Retinal pigment epithelial cell (primary cell): ENCODE measurements at regions not wholly inside any gene's neighbourhood (a gene's known extent, or its start where the extent isn't known, plus 50 kb on each side); places are given as distances from the start of the nearest gene placed in this dataset.

Experiments
- DNase-seq: peaks from one replicate; pipeline ENCODE4 v3.0.0-alpha.2; 2010; ENCODE audit warnings: low read depth
- H3K4me3 ChIP-seq: 2 replicates; pipeline ENCODE4 v1.5.1; 2011; ENCODE audit warnings: mild to moderate bottlenecking, low read length, control low read depth, moderate library complexity
- CTCF ChIP-seq: conservative IDR thresholded peaks from 2 replicates; pipeline ENCODE4 v1.5.1; 2011; ENCODE audit warnings: low read depth, low read length, control low read depth, inconsistent platforms

GRCh38 chr2:136490100-136490499 is 275.2 kb upstream of the THSD7B start:
- TF ChIP-seq CTCF = no peak
- DNase-seq = no peak

GRCh38 chr2:136487421-136487820 is 277.9 kb upstream of the THSD7B start:
- H3K4me3 ChIP-seq = no peak overlapping the region
- TF ChIP-seq CTCF = no peak
- no peak for DNase-seq

More at GRCh38 chr2:136490100-136490499, 275.2 kb upstream of the THSD7B start:
- no peak overlapping the region for H3K4me3 ChIP-seq

GRCh38 chr2:136486115-136486514 is 279.2 kb upstream of the THSD7B start:
- no peak for DNase-seq
- no peak for TF ChIP-seq CTCF
- no peak overlapping the region for H3K4me3 ChIP-seq

- H3K4me3 ChIP-seq = no peak overlapping the region
- no peak for DNase-seq
- no peak for TF ChIP-seq CTCF
These were observed 282.4 kb upstream of the THSD7B start for GRCh38 chr2:136482966-136483365.

- no peak overlapping the region for H3K4me3 ChIP-seq
- TF ChIP-seq CTCF = no peak
- no peak for DNase-seq
These were observed 283.3 kb upstream of the THSD7B start for GRCh38 chr2:136482006-136482405.

- no peak overlapping the region for H3K4me3 ChIP-seq
- no peak for DNase-seq
- no peak for TF ChIP-seq CTCF
These were observed 285.6 kb upstream of the THSD7B start for GRCh38 chr2:136479696-136480095.

GRCh38 chr2:136468799-136469369 is 296.5 kb upstream of the THSD7B start:
- H3K4me3 ChIP-seq = no peak overlapping the region
- DNase-seq = no peak
- no peak for TF ChIP-seq CTCF
